SK-N-SH (cell line): ENCODE measurements at regions not wholly inside any gene's neighbourhood (a gene's known extent, or its start where the extent isn't known, plus 50 kb on each side); places are given as distances from the start of the nearest gene placed in this dataset.

Experiments used
- CTCF ChIA-PET: fragments of 300-600, 350-600 bp; formaldehyde crosslinking; extraction: SDS; loops from one replicate; lab custom pipeline; 2021; lab: Yijun Ruan, JAX
- POLR2A ChIA-PET: fragments of 350-600 bp; sonication (Branson Sonifier 250); formaldehyde crosslinking; extraction: SDS; loops from one replicate; lab custom pipeline; 2020; ENCODE audit warnings: antibody characterized with exemption, inconsistent platforms; lab: Yijun Ruan, JAX
- DNase-seq: peaks from one replicate; pipeline ENCODE4 v3.0.0; 2012
- H2AFZ ChIP-seq: fragments of 200-600 bp; sonication (generic); 2 replicates; pipeline ENCODE4 v1.8.1; 2016; ENCODE audit warnings: antibody characterized with exemption, mild to moderate bottlenecking, low read depth
- H3F3A ChIP-seq: fragments of 200-600 bp; sonication (generic); replicated peaks from 2 replicates; pipeline ENCODE3; 2016; ENCODE audit warnings: antibody characterized with exemption, mild to moderate bottlenecking; ENCODE audit not compliant: insufficient read depth
- H3K27ac ChIP-seq, 2 experiments: fragments of 200-500 bp in 1 of 2; fragments of 200-600 bp in 1 of 2; sonication (Bioruptor generic) in 1 of 2; sonication (generic), shearing (Covaris generic) in 1 of 2; 2 replicates each; pipeline versions ENCODE4 v1.5.1 to v1.6.1; 2014 to 2016; ENCODE audit warnings: low read depth in 2 of 2, inconsistent platforms in 1 of 2, low read length in 1 of 2, mild to moderate bottlenecking in 1 of 2, mixed read lengths in 1 of 2
- H3K27me3 ChIP-seq: fragments of 200-600 bp; sonication (generic), shearing (Covaris generic); 2 replicates; pipeline ENCODE4 v1.6.1; 2016; ENCODE audit warnings: mixed run types; ENCODE audit not compliant: insufficient read depth
- H3K36me3 ChIP-seq, 2 experiments: fragments of 200-500 bp in 1 of 2; fragments of 200-600 bp in 1 of 2; sonication (Bioruptor generic) in 1 of 2; sonication (generic) in 1 of 2; replicated peaks in 1 of 2; 2 replicates each; pipeline versions ENCODE3 to v1.5.1; 2014 to 2016; ENCODE audit warnings: low read length in 1 of 2, mild to moderate bottlenecking in 1 of 2; ENCODE audit not compliant: insufficient read depth in 2 of 2, control insufficient read depth in 1 of 2
- H3K4me1 ChIP-seq, 2 experiments: fragments of 200-500 bp in 1 of 2; fragments of 200-600 bp in 1 of 2; sonication (Bioruptor generic) in 1 of 2; sonication (generic), shearing (Covaris generic) in 1 of 2; 2 replicates each; pipeline versions ENCODE4 v1.5.1 to v1.6.1; 2014 to 2016; ENCODE audit warnings: low read depth in 1 of 2, low read length in 1 of 2, mixed run types in 1 of 2; ENCODE audit not compliant: insufficient read depth in 2 of 2, control insufficient read depth in 1 of 2
- H3K4me2 ChIP-seq: fragments of 200-600 bp; sonication (generic), shearing (Covaris generic); 2 replicates; pipeline ENCODE4 v1.6.1; 2017; ENCODE audit warnings: mixed run types
- H3K4me3 ChIP-seq, 2 experiments: fragments of 200-500 bp in 1 of 2; fragments of 200-600 bp in 1 of 2; sonication (Bioruptor generic) in 1 of 2; sonication (generic), shearing (Covaris generic) in 1 of 2; 2 replicates each; pipeline versions ENCODE4 v1.5.1 to v1.8.1; 2014 to 2016; ENCODE audit warnings: low read depth in 2 of 2, inconsistent platforms in 1 of 2, low read length in 1 of 2, mild to moderate bottlenecking in 1 of 2, mixed read lengths in 1 of 2, moderate library complexity in 1 of 2
- H3K79me2 ChIP-seq: fragments of 200-600 bp; sonication (generic); 2 replicates; pipeline ENCODE4 v1.8.1; 2017; ENCODE audit warnings: mild to moderate bottlenecking; ENCODE audit not compliant: insufficient read depth
- H3K9ac ChIP-seq: fragments of 200-600 bp; sonication (generic); 2 replicates; pipeline ENCODE4 v1.6.1; 2017; ENCODE audit warnings: mixed run types
- H3K9me2 ChIP-seq: fragments of 200-600 bp; sonication (generic); 2 replicates; pipeline ENCODE4 v1.6.1; 2017; ENCODE audit warnings: mixed run types
- H3K9me3 ChIP-seq: fragments of 200-600 bp; sonication (generic); 2 replicates; pipeline ENCODE4 v1.6.1; 2017; ENCODE audit warnings: mixed run types, mild to moderate bottlenecking, moderate library complexity
- H4K20me1 ChIP-seq: fragments of 200-600 bp; sonication (generic); 2 replicates; pipeline ENCODE4 v1.6.1; 2017; ENCODE audit warnings: mild to moderate bottlenecking, mixed run types; ENCODE audit not compliant: insufficient read depth
- EZH2phosphoT487 ChIP-seq: fragments of 200-600 bp; sonication (generic); IDR thresholded peaks from 2 replicates; pipeline ENCODE4 v1.6.1; 2017; ENCODE audit warnings: low read depth, mixed run types, mild to moderate bottlenecking, antibody characterized with exemption, moderate library complexity, borderline replicate concordance
- FOXM1 ChIP-seq: IDR thresholded peaks from 2 replicates; pipeline ENCODE4 v1.4.0; 2012; ENCODE audit warnings: low read depth, mild to moderate bottlenecking
- JUND ChIP-seq: IDR thresholded peaks from 2 replicates; pipeline ENCODE4 v1.4.0; 2012
- MEF2A ChIP-seq: IDR thresholded peaks from 2 replicates; pipeline ENCODE4 v1.4.0; 2012; ENCODE audit warnings: low read depth, borderline replicate concordance
- NRF1 ChIP-seq: IDR thresholded peaks from 2 replicates; pipeline ENCODE4 v1.6.1; 2012; ENCODE audit warnings: low read depth, mild to moderate bottlenecking, low read length
- RFX5 ChIP-seq: IDR thresholded peaks from 2 replicates; pipeline ENCODE4 v1.6.1; 2012; ENCODE audit warnings: mild to moderate bottlenecking, improper control_type of control experiment, low read length
- RXRA ChIP-seq: IDR thresholded peaks from 2 replicates; pipeline ENCODE4 v1.4.0; 2012; ENCODE audit warnings: low read depth, mild to moderate bottlenecking, borderline replicate concordance
- WGBS: methylation state at CpG from one replicate; pipeline ENCODE4 v1.1.6; 2017; ENCODE audit warnings: low lambda C conversion rate; 5-methylcytosine and 5-hydroxymethylcytosine counted together
- TF ChIP-seq, protein P1 (sequence below): IDR thresholded peaks from 2 replicates; pipeline ENCODE4 v1.4.0; 2012; ENCODE audit warnings: low read depth, borderline replicate concordance
- TF ChIP-seq, protein P2 (sequence below): IDR thresholded peaks from 2 replicates; pipeline ENCODE4 v1.4.0; 2012; ENCODE audit warnings: low read depth, borderline replicate concordance
- TF ChIP-seq, protein P3 (sequence below): fragments of 150-350 bp; IDR thresholded peaks from 2 replicates; pipeline ENCODE4 v1.6.1; 2016; ENCODE audit warnings: mild to moderate bottlenecking, low read depth, low read length

DNA sequence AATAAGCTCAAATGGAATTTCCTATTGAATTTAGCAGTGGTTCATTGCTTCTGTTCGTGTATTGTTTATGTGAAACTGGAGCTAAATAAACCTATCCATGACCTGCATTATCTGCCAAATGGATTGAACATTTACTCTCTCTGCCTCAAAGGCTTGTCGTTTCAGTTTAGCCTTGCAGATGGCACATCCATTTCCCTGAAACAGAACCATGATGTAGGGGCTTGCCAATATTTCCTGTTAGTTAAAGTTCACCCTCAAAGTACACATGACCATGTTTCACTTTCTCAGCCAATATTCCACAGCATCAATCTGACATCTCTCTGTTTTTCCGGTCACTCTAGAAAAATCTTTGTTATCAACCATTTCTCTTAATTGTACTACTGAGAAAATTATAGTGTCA, 545.3 kb downstream of the TAF11L14 start:
- Histone ChIP-seq H3K4me3 (no peak overlapping the region), H3K9me2 (no peaks in the 10 kb centered on the region), H2AFZ (no peak overlapping the region), H3K36me3 (no peaks in the 10 kb centered on the region), H3K4me1 (no peaks in the 10 kb centered on the region), H3K27ac (no peak overlapping the region), H3K4me2 (no peak overlapping the region), H4K20me1 (no peaks in the 10 kb centered on the region), H3K9ac (no peak overlapping the region), H3F3A (no peaks in the 10 kb centered on the region), H3K27me3 (no peaks in the 10 kb centered on the region), H3K9me3 (no peaks in the 10 kb centered on the region), H3K79me2 (no peaks in the 10 kb centered on the region)
- TF ChIP-seq, protein P1, sequence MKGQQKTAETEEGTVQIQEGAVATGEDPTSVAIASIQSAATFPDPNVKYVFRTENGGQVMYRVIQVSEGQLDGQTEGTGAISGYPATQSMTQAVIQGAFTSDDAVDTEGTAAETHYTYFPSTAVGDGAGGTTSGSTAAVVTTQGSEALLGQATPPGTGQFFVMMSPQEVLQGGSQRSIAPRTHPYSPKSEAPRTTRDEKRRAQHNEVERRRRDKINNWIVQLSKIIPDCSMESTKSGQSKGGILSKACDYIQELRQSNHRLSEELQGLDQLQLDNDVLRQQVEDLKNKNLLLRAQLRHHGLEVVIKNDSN = no peak
- no peak for TF ChIP-seq EZH2phosphoT487
- TF ChIP-seq RFX5 = no peak
- POLR2A ChIA-PET = no interaction called here
- no peak for DNase-seq
- 15% methylated on average over 3 of the region's 3 CpGs for WGBS
- CTCF ChIA-PET = no interaction called here

DNA sequence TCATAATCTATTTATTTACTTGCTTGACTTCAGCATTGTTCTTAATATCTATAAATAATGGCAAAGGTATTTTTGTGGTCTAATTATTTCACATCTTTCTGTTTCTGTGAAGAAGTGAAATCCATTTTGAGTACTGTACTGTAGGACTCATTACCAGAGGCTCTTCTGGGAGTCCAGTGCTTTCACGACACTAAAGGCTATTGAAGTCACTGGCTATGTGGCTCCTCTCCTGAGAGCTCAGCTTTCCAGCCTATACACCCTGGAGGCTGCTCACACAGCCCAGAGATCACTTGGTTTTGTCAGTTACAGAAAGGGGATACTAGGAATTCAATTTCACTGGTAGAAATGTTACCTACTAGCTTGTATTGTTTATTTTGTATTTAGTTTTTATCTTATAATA, 547.3 kb downstream of the TAF11L14 start:
- H3K36me3 ChIP-seq = no peaks in the 10 kb centered on the region
- H3K27me3 ChIP-seq = no peaks in the 10 kb centered on the region
- TF ChIP-seq FOXM1 (no peak), RXRA (no peak), JUND (no peak), NRF1 (no peak), MEF2A (no peak)
- TF ChIP-seq, protein P2, sequence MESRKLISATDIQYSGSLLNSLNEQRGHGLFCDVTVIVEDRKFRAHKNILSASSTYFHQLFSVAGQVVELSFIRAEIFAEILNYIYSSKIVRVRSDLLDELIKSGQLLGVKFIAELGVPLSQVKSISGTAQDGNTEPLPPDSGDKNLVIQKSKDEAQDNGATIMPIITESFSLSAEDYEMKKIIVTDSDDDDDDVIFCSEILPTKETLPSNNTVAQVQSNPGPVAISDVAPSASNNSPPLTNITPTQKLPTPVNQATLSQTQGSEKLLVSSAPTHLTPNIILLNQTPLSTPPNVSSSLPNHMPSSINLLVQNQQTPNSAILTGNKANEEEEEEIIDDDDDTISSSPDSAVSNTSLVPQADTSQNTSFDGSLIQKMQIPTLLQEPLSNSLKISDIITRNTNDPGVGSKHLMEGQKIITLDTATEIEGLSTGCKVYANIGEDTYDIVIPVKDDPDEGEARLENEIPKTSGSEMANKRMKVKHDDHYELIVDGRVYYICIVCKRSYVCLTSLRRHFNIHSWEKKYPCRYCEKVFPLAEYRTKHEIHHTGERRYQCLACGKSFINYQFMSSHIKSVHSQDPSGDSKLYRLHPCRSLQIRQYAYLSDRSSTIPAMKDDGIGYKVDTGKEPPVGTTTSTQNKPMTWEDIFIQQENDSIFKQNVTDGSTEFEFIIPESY = no peak
- TF ChIP-seq, protein P3, sequence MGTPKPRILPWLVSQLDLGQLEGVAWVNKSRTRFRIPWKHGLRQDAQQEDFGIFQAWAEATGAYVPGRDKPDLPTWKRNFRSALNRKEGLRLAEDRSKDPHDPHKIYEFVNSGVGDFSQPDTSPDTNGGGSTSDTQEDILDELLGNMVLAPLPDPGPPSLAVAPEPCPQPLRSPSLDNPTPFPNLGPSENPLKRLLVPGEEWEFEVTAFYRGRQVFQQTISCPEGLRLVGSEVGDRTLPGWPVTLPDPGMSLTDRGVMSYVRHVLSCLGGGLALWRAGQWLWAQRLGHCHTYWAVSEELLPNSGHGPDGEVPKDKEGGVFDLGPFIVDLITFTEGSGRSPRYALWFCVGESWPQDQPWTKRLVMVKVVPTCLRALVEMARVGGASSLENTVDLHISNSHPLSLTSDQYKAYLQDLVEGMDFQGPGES = no peak
- H3K9me3 ChIP-seq = no peaks in the 10 kb centered on the region
- CTCF ChIA-PET = no interaction called here
- no peaks in the 10 kb centered on the region for H3K4me1 ChIP-seq
- POLR2A ChIA-PET = no interaction called here
- no peaks in the 10 kb centered on the region for H3K79me2 ChIP-seq
- H2AFZ ChIP-seq = no peak overlapping the region
- no peak overlapping the region for H3K4me3 ChIP-seq
- no peak overlapping the region for H3K4me2 ChIP-seq
- no peak for DNase-seq
- no peak overlapping the region for H3K9ac ChIP-seq
- H4K20me1 ChIP-seq = no peaks in the 10 kb centered on the region
- WGBS = 0% methylated on average over 1 of the region's 1 CpG
- H3K27ac ChIP-seq = no peak overlapping the region
- no peaks in the 10 kb centered on the region for H3F3A ChIP-seq
- H3K9me2 ChIP-seq = no peaks in the 10 kb centered on the region
